ENCODE measurements at regions not wholly inside any gene's neighbourhood (a gene's known extent, or its start where the extent isn't known, plus 50 kb on each side); places are given as distances from the start of the nearest gene placed in this dataset.

DNA sequence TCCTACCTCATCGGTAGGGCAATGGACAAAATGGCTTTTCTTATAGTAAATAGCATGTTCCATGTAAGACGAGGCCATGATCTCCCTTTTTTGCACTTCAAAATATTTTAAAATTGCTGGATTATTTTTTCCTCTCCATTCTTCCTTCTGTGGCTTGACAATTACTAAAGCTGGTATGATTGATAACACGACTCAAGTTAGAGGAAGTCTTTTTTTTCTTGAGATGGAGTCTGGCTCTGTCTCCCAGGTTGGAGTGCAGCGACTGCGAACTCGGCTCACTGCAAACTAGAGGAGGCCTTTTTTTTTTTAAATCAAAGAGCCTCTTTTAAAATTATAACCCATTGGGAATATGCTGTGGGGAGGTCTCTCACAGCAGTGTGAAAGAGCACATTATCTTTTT lies 124.5 kb upstream of the TBL1XR1 start:
- Histone ChIP-seq H3K4me3 (ENCODE audit: low read depth in 1 of 3, low read length in 3 of 3) (no peak overlapping the region), H3K36me3 (ENCODE audit: control insufficient read depth in 4 of 4, insufficient read depth in 3 of 4, low read depth in 1 of 4, low read length in 3 of 4) (no peaks in the 10 kb centered on the region), H3K4me1 (ENCODE audit: control insufficient read depth in 4 of 4, insufficient read depth in 4 of 4, low read length in 3 of 4) (no peaks in the 10 kb centered on the region), H3K27me3 (ENCODE audit: control insufficient read depth in 4 of 4, insufficient read depth in 4 of 4, low read length in 3 of 4) (no peaks in the 10 kb centered on the region), H3K9ac (ENCODE audit: low read depth in 1 of 2, low read length in 2 of 2) (no peak overlapping the region), H3K9me3 (ENCODE audit: control insufficient read depth in 4 of 4, low read length in 3 of 4) (no peaks in the 10 kb centered on the region), H3K27ac (ENCODE audit: low read depth in 1 of 2, low read length in 2 of 2) (no peak overlapping the region)
- 82% methylated on average over 6 of the region's 6 CpGs for WGBS
- TF ChIP-seq FOXA2 (IDR thresholded peaks at IDR 0.05) = no peak
- no peak for TF ChIP-seq REST (IDR thresholded peaks at IDR 0.05)
- no peak for TF ChIP-seq EGR1 (IDR thresholded peaks at IDR 0.05; ENCODE audit: low read depth in 2 of 2)
- no peak for TF ChIP-seq SP1 (IDR thresholded peaks at IDR 0.05)
- no peak for TF ChIP-seq GABPA (IDR thresholded peaks at IDR 0.05 in 1 of 2, conservative IDR thresholded peaks at IDR 0.05 in 1 of 2)
- TF ChIP-seq, protein P1, sequence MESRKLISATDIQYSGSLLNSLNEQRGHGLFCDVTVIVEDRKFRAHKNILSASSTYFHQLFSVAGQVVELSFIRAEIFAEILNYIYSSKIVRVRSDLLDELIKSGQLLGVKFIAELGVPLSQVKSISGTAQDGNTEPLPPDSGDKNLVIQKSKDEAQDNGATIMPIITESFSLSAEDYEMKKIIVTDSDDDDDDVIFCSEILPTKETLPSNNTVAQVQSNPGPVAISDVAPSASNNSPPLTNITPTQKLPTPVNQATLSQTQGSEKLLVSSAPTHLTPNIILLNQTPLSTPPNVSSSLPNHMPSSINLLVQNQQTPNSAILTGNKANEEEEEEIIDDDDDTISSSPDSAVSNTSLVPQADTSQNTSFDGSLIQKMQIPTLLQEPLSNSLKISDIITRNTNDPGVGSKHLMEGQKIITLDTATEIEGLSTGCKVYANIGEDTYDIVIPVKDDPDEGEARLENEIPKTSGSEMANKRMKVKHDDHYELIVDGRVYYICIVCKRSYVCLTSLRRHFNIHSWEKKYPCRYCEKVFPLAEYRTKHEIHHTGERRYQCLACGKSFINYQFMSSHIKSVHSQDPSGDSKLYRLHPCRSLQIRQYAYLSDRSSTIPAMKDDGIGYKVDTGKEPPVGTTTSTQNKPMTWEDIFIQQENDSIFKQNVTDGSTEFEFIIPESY (IDR thresholded peaks at IDR 0.05) = no peak
- TF ChIP-seq ATF3 (IDR thresholded peaks at IDR 0.05) = no peak
- TF ChIP-seq MAX (IDR thresholded peaks at IDR 0.05) = no peak
- no peak for TF ChIP-seq HNF4A (conservative IDR thresholded peaks at IDR 0.05)
- TF ChIP-seq JUND (IDR thresholded peaks at IDR 0.05) = no peak
- no peak for TF ChIP-seq CTCF (IDR thresholded peaks at IDR 0.05; ENCODE audit: low read depth, low read length, missing input control)
- TF ChIP-seq RAD21 (IDR thresholded peaks at IDR 0.05) = no peak
- TF ChIP-seq YY1 (IDR thresholded peaks at IDR 0.05) = no peak
- DNase-seq (ENCODE audit: low spot score) = no peak

GRCh38 chr3:177322881-177323280 lies 125.6 kb upstream of the TBL1XR1 start:
- TF ChIP-seq HNF4A (conservative IDR thresholded peaks at IDR 0.05) (no peak), HNF4G (IDR thresholded peaks at IDR 0.05) (no peak), FOXA1 (IDR thresholded peaks at IDR 0.05) (no peak)
- 90% methylated on average over 10 of the region's 10 CpGs for WGBS
- no peak for DNase-seq (ENCODE audit: low spot score)
- Histone ChIP-seq H3K36me3 (ENCODE audit: control insufficient read depth in 4 of 4, insufficient read depth in 3 of 4, low read depth in 1 of 4, low read length in 3 of 4) (no peaks in the 10 kb centered on the region), H3K9ac (ENCODE audit: low read depth in 1 of 2, low read length in 2 of 2) (no peak overlapping the region), H3K27ac (ENCODE audit: low read depth in 1 of 2, low read length in 2 of 2) (no peak overlapping the region), H3K4me3 (ENCODE audit: low read depth in 1 of 3, low read length in 3 of 3) (no peak overlapping the region), H3K4me1 (ENCODE audit: control insufficient read depth in 4 of 4, insufficient read depth in 4 of 4, low read length in 3 of 4) (no peaks in the 10 kb centered on the region), H3K27me3 (ENCODE audit: control insufficient read depth in 4 of 4, insufficient read depth in 4 of 4, low read length in 3 of 4) (no peaks in the 10 kb centered on the region), H3K9me3 (ENCODE audit: control insufficient read depth in 4 of 4, low read length in 3 of 4) (no peaks in the 10 kb centered on the region)
